Loucy (cell line): ENCODE measurements at regions not wholly inside any gene's neighbourhood (a gene's known extent, or its start where the extent isn't known, plus 50 kb on each side); places are given as distances from the start of the nearest gene placed in this dataset.

ENCODE experiments used
- H2AFZ ChIP-seq: fragments of 200-600 bp; sonication (generic); 2 replicates; pipeline ENCODE4 v1.6.0; 2016; ENCODE audit warnings: antibody characterized with exemption, mild to moderate bottlenecking, low read length, moderate library complexity
- H3F3A ChIP-seq: fragments of 200-600 bp; 2 replicates; pipeline ENCODE4 v1.6.0; 2016; ENCODE audit warnings: antibody characterized with exemption, low read depth, mild to moderate bottlenecking
- H3K27me3 ChIP-seq: fragments of 200-600 bp; sonication (generic); 2 replicates; pipeline ENCODE4 v1.6.1; 2014; ENCODE audit warnings: low read length, mild to moderate bottlenecking; ENCODE audit not compliant: insufficient read depth, poor library complexity, severe bottlenecking
- H3K36me3 ChIP-seq: fragments of 200-600 bp; sonication (generic); 2 replicates; pipeline ENCODE4 v1.6.1; 2016; ENCODE audit warnings: low read length; ENCODE audit not compliant: insufficient read depth
- H3K4me1 ChIP-seq: fragments of 200-600 bp; sonication (generic); 2 replicates; pipeline ENCODE4 v1.5.1; 2014; ENCODE audit warnings: low read length, mild to moderate bottlenecking; ENCODE audit not compliant: insufficient read depth, poor library complexity, severe bottlenecking
- H3K4me2 ChIP-seq: fragments of 200-600 bp; sonication (generic); 2 replicates; pipeline ENCODE4 v1.6.0; 2014; ENCODE audit warnings: antibody characterized with exemption, low read length, low read depth, mild to moderate bottlenecking; ENCODE audit not compliant: poor library complexity, severe bottlenecking
- H3K4me3 ChIP-seq: fragments of 200-600 bp; sonication (generic); 2 replicates; pipeline ENCODE4 v1.5.1; 2014; ENCODE audit warnings: low read length, mild to moderate bottlenecking, mixed read lengths; ENCODE audit not compliant: poor library complexity, severe bottlenecking
- H3K79me2 ChIP-seq: fragments of 200-600 bp; sonication (generic); 2 replicates; pipeline ENCODE4 v1.6.1; 2014; ENCODE audit warnings: low read length; ENCODE audit not compliant: insufficient read depth
- H3K9ac ChIP-seq: fragments of 200-600 bp; sonication (generic); 2 replicates; pipeline ENCODE4 v1.6.0; 2014; ENCODE audit warnings: mild to moderate bottlenecking, low read depth, low read length, moderate library complexity; ENCODE audit not compliant: poor library complexity, severe bottlenecking
- H3K9me2 ChIP-seq: fragments of 200-600 bp; sonication (generic); replicated peaks from 2 replicates; pipeline ENCODE4 v1.6.1; 2016; ENCODE audit warnings: low read depth, low read length, mixed read lengths
- H3K9me3 ChIP-seq: fragments of 200-600 bp; sonication (generic); 2 replicates; pipeline ENCODE4 v1.6.1; 2014; ENCODE audit warnings: mild to moderate bottlenecking, antibody characterized with exemption, low read length, low read depth; ENCODE audit not compliant: insufficient read depth
- H4K20me1 ChIP-seq: fragments of 200-600 bp; sonication (generic); 2 replicates; pipeline ENCODE4 v1.6.0; 2014; ENCODE audit warnings: antibody characterized with exemption, low read length, mild to moderate bottlenecking; ENCODE audit not compliant: insufficient read depth, poor library complexity, severe bottlenecking
- EZH2phosphoT487 ChIP-seq: fragments of 200-600 bp; IDR thresholded peaks from 2 replicates; pipeline ENCODE4 v1.6.1; 2018; ENCODE audit warnings: antibody characterized with exemption, mild to moderate bottlenecking, moderate library complexity, borderline replicate concordance
- TF ChIP-seq, protein P1 (sequence below): fragments of 200-600 bp; sonication (generic); conservative IDR thresholded peaks from 2 replicates; pipeline ENCODE4 v1.5.1; 2014; ENCODE audit warnings: mild to moderate bottlenecking, antibody characterized with exemption, low read length

DNA sequence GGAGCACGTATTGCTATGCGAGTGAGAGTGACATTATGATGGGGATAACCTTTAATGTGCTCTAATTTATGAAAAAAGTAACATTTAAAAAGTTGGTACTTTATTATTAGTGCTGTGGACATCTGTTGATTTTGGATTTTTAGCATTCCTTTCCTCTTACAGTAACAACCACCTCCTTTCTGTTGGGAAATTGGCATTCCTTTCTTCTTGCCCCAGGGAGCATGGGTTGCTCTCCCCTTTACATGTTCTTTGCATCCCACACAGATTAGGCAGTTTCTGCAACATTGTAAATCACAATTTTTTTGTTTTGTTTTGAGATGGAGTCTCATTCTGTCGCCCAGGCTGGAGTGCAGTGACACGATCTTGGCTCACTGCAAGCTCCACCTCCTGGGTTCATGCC, 300.2 kb downstream of the LPIN1 start:
- Histone ChIP-seq H3K4me1 (peaks cover 50% of the 10 kb centered on the region), H4K20me1 (no peaks in the 10 kb centered on the region), H3K36me3 (no peaks in the 10 kb centered on the region), H3K27me3 (no peaks in the 10 kb centered on the region), H3K79me2 (no peaks in the 10 kb centered on the region), H3F3A (no peaks in the 10 kb centered on the region), H3K4me2 (no peak overlapping the region), H3K9me3 (no peaks in the 10 kb centered on the region), H3K9me2 (no peaks in the 10 kb centered on the region), H3K4me3 (no peak overlapping the region), H2AFZ (no peak overlapping the region), H3K9ac (no peak overlapping the region)
- TF ChIP-seq EZH2phosphoT487 = no peak
- TF ChIP-seq, protein P1, sequence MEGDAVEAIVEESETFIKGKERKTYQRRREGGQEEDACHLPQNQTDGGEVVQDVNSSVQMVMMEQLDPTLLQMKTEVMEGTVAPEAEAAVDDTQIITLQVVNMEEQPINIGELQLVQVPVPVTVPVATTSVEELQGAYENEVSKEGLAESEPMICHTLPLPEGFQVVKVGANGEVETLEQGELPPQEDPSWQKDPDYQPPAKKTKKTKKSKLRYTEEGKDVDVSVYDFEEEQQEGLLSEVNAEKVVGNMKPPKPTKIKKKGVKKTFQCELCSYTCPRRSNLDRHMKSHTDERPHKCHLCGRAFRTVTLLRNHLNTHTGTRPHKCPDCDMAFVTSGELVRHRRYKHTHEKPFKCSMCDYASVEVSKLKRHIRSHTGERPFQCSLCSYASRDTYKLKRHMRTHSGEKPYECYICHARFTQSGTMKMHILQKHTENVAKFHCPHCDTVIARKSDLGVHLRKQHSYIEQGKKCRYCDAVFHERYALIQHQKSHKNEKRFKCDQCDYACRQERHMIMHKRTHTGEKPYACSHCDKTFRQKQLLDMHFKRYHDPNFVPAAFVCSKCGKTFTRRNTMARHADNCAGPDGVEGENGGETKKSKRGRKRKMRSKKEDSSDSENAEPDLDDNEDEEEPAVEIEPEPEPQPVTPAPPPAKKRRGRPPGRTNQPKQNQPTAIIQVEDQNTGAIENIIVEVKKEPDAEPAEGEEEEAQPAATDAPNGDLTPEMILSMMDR = no peak

DNA sequence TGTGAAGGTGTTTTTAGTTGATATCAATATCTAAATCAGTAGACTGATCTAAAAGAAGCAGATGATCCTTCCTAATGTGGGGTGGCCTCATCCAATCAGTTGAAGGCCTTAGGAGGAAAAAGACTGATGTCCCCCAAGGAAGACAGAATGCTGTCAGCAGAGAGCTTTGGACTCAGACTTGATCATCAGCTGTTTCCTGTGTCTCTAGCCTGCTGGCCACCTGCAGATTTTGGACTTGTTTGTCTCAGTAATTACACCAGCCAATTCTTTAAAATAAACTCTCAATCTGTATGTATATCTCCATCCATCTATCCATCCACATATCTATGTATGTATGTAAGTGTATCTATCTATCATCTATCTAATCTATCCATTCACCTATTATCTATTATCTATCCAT, 301.3 kb downstream of the LPIN1 start:
- Histone ChIP-seq H3K9ac (no peak overlapping the region), H3K4me2 (no peak overlapping the region)

DNA sequence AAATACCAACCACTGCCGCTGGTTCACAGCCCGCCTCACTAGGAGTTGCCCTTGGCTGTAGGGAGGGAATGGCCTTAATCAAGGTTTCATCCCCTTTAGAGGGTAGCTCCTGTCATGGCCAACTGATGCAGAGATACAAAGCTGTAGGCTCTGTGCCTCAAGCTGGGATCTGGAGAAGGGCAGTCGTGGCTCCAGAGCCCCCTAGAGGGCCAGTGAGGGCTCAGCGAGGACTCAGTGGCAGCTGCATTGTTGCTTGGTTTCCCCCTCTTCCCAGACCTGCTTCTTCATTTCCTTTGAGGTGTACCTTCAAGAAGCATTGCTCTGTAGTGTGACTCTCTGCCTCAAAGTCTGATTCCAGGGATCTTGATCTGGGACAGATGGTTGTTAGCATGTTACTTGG, 302.1 kb downstream of the LPIN1 start:
- peak overlapping the region; percentile 69 for H2AFZ ChIP-seq
- no peaks in the 10 kb centered on the region for H3K79me2 ChIP-seq
- no peaks in the 10 kb centered on the region for H3K9me3 ChIP-seq
- no peaks in the 10 kb centered on the region for H3F3A ChIP-seq
- H3K4me2 ChIP-seq = peak overlapping the region; percentile 16
- H3K4me1 ChIP-seq = peaks cover 53% of the 10 kb centered on the region
- no peak overlapping the region for H3K9ac ChIP-seq
- TF ChIP-seq, protein P1 = peak; percentile 81
- TF ChIP-seq EZH2phosphoT487 = no peak
- no peak overlapping the region for H3K4me3 ChIP-seq
- no peaks in the 10 kb centered on the region for H3K27me3 ChIP-seq
- no peaks in the 10 kb centered on the region for H3K36me3 ChIP-seq
- no peaks in the 10 kb centered on the region for H4K20me1 ChIP-seq
- H3K9me2 ChIP-seq = no peaks in the 10 kb centered on the region

More for the DNA sequence above, 301.3 kb downstream of the LPIN1 start:
- H3K4me3 ChIP-seq = no peak overlapping the region
- no peaks in the 10 kb centered on the region for H3K36me3 ChIP-seq
- peaks cover 53% of the 10 kb centered on the region for H3K4me1 ChIP-seq
- no peak overlapping the region for H2AFZ ChIP-seq
- no peaks in the 10 kb centered on the region for H3K27me3 ChIP-seq
- TF ChIP-seq EZH2phosphoT487 = no peak
- TF ChIP-seq, protein P1 = no peak
- no peaks in the 10 kb centered on the region for H4K20me1 ChIP-seq
- no peaks in the 10 kb centered on the region for H3K79me2 ChIP-seq
- H3K9me2 ChIP-seq = no peaks in the 10 kb centered on the region
- no peaks in the 10 kb centered on the region for H3F3A ChIP-seq
- no peaks in the 10 kb centered on the region for H3K9me3 ChIP-seq
